Dermis microvascular lymphatic vessel endothelial cell (primary cell): ENCODE measurements at regions not wholly inside any gene's neighbourhood (a gene's known extent, or its start where the extent isn't known, plus 50 kb on each side); places are given as distances from the start of the nearest gene placed in this dataset.

Experiments
- DNase-seq, 2 donors: peaks; one replicate each; pipeline versions ENCODE4 v3.0.0 to v3.0.0-alpha.2; 2010; ENCODE audit warnings: low read depth in 2 of 2

GRCh38 chr11:134752964-134753770 is 341.1 kb upstream of the B3GAT1 start:
- no peak for DNase-seq

GRCh38 chr11:134752526-134752925 is 340.5 kb upstream of the B3GAT1 start:
- DNase-seq, result no peak

DNA sequence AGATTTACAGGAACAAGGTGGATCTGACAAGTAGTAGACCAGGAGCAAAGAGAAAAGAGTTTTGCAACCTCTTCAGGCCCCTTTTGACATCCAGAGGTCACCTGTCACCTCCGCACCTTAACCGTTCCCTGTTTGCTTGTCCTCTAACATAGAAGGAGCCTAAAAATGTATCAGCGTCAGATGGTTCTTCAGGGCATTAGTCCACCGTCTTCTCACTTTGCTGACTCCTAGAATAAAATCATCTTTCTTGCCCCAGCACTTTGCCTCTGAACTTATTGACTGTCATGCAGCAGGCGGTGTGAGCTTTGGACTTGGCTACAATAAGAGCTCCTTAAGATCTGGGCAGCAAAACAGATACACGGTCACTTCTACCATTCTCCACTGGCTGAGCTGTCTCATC is 339.7 kb upstream of the B3GAT1 start:
- no peak for DNase-seq

DNA sequence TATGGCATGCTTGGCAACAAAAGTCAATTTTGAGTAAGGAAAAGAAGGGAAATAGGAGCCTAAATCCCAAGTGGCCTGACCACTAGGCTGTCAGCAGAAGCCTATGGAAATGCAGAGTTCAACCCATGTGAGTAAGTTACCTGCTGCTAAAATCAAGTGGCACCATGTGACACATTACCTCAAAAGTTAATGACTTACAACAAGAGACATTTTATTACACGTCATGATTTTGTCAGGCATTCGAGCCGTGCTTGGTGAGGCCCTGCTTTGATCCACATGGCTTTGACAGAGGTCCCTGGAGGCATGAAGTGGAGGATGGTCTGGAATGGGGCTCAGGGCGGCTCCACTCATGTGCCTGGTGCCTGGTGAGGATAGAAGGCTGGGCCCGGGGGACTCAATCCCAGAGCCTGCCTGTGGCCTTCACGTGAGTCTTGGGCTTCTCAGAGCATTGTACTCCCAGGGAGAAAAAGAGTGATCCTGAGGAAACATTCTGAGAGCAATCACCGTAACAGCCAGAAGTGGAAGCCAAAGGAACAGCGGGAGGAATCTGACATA is 339.1 kb upstream of the B3GAT1 start:
- no peak for DNase-seq

- DNase-seq, result no peak
Observed at GRCh38 chr11:134750619-134751018, 338.6 kb upstream of the B3GAT1 start.

DNA sequence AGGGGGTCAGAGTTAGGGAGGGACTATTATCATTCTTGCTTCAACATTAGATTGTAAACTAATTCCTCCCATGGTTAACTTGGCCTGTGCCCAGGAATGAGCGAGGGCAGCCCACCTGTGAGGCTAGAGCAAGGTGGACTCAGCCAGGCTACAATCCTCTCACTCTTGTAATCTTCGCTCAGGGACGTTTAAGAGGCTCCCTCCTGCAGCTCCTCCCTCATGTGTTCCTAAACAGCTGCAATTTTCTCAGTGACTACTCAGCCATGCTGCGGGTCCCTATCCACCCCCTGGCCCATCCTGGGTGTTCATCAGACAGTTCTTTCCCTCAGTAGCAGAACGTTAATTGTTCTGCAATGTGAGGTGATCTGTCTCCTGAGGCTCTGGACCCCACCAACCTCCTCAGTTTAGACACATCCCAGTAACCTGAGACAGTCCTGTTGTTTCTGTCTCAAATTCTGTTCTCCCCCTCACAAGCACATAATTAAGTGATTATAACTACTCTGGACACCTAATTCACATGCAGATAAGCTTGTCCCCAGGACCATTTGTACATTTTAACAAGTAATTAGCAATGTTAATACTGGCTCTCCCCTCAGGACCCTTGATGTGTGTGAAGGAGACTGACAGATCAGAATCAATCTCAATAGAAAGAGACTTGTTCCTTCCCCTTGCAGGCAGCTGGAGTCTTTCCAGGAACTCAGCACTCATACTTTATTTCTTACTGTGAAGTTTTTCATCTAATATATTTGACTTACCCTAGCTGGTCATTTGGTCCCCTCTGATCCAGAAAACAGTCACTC is 337.2 kb upstream of the B3GAT1 start:
- DNase-seq, result no peak

- DNase-seq, result no peak
Observed at GRCh38 chr11:134746609-134747008, 334.6 kb upstream of the B3GAT1 start.

DNA sequence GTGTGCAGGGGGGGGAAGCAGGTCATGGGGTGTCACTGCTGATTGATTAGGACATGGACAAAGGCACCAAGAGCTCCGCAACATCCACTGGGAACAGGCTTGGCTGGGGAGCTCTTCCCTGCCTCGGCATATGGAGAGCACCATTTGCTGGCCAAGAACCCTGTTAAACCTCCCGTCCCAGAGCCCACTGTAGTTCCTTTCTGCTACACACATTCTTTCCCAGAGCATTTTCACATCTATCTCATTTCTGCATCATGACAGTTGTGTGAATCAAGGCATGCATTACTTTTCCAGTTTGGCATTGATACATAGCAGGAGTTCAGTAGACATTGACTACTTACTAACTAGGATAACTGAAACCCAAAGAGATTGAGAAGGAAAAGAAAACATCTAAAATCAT is 333.4 kb upstream of the B3GAT1 start:
- DNase-seq, result no peak

DNA sequence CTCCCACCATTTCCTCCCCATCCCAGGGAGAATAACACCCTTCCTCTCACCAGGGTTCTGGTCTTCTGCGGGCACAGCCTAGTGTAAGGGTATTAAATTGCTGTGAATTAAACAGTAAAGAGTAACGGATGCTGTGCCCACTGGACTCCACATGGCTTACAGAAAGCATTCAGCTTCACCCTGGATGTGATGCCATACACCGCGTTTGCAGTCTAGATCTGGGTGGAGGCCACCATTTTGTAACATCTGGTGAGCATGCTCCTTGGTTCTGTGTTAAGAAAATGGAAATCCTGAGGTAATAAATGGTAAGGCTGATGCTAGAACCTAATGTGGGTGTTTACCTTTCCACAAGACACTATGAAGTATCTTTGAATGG is 331.8 kb upstream of the B3GAT1 start:
- DNase-seq, result no peak

- DNase-seq, result no peak
Observed at GRCh38 chr11:134742956-134743819, 331.1 kb upstream of the B3GAT1 start.

DNA sequence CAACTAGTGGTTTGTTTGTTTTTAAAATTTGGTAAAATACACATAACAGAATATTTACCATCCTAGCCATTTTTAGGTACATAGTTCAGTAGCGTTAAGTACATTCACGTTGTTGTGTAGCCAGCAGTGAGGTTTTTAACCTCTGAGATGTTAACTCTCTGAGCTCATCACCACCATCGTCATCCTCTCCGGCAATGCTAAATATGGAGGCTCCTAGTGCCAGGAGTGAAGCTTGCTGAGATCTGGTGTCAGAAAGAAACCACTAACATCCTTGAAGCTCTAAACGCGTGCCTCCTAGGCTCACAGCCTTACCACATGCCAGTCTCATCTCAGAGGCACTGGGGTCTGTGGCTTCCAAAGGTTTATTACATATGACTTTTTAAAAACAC is 330.2 kb upstream of the B3GAT1 start:
- no peak for DNase-seq

DNA sequence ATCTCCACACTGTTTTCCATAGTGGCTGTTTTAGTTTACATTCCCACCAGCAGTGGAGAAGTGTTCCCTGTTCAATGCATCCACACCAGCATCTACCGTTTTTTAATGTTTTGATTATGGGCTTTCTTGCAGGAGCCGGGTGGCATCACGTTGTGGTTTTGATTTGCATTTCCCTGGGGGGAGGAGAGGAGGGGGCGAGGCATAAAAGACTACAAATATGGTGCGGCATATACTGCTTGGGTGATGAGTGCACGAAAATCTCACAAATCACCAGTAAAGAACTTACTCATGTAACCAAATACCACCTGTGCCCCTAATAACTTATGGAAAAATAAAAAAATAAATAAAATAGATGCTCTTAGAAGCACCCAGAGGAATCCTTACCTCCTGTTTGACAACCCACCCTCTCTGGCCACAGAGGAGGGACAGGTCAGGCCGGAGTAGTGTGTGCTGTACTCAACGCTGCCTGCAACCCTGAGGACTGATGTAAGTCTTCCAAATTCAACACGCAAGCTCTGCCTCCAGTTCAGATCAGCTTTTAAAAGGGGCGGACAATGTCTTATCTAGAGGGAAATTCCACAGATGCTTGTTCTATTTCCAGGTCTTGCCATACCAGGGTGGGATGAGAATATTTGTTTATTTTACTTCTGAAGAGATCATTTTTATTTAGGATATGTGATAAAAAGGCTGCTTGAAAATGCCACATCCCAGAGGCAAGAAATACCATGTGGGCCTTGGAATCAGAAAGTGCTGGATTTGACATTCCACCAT is 329.6 kb upstream of the B3GAT1 start:
- no peak for DNase-seq

- no peak for DNase-seq
Observed at GRCh38 chr11:134740590-134741261, 328.7 kb upstream of the B3GAT1 start.

GRCh38 chr11:134739136-134739535 is 327.1 kb upstream of the B3GAT1 start:
- DNase-seq, result no peak

GRCh38 chr11:134738581-134738980 is 326.5 kb upstream of the B3GAT1 start:
- no peak for DNase-seq

DNA sequence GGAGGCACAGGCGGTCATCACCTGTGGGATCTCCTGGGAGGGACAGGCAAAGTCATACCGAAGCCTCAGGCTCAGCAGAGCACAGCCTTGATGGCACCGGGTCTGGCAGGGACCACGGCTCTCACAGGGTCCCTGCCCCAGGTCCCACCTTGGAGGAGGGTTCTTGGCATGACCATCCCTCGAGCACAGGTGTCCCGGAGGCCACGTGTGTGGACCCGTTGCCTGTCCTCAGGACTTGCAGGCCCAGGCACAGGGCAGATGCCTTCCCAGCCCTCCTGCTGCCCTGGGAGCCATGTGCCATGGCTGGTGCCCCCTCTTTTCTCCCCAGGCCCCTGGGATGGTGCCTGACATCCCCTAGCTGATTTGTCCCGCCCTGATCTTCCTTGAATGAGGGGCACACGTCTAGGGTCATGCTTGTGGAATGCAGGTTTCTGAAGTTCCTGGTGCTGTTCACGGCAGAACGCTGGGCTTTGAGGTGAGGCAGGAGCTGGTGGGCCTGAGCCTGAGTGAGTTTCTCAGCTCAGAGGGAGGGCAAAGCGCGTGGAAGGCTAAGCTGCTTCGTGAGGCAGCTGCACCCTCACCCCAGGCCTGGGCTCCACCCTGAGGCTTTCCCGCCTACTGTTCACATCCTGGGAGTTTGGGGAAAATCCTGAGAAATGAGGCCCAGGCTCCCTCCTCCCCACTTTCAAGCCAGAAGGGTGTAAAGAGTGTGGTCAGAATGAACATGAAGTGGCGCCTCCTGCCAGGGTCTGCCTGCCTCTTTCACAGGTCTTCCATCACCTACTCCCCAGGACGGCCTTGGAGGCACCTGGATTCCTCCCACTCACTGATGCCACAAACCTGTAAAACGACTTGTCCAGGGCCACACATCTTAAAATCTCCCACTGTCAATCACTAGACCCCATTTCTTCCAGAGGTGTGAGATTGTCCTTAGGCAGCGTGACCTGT is 325.8 kb upstream of the B3GAT1 start:
- DNase-seq, result no peak

DNA sequence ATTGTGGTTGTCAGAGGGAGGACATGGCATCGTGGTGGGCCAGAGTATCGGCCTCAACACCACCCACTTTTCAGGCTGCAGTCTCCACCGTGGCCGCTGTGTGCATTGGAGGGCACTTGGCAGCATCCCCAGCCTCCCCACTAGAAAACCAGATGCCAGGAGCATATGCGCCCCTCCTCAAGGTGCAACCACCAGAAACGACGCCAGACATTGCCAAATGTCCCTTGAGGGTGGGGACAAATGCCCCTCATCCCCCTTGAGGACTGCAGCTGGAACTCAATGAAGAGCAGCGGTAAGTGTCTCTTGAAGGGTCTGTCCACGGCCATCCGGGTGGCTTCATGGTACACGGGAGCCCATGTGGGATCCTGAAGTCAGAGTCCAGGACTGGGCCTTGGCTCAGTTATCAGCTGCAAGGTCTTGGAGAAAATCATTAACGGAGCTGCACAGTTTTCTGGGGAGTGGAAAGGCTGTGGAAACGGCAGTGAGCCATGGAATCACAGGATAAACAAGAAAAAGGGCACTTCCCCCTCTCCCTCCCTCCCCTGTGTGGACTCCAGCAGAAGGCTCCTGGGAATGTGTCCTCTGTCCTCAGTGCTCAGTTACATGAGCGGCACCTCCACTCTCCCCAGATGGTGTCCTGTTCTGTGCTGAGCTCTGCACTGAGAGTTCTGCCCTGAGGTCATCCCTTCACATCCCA is 324.4 kb upstream of the B3GAT1 start:
- no peak for DNase-seq

GRCh38 chr11:134734894-134735293 is 322.9 kb upstream of the B3GAT1 start:
- no peak for DNase-seq
